AG20443 (cell line): ENCODE measurements at regions not wholly inside any gene's neighbourhood (a gene's known extent, or its start where the extent isn't known, plus 50 kb on each side); places are given as distances from the start of the nearest gene placed in this dataset.

ENCODE experiments used
- DNase-seq: peaks from one replicate; pipeline ENCODE4 v3.0.0; 2012; ENCODE audit warnings: low spot score, mixed read lengths

GRCh38 chr11:8340296-8340695 lies 76.6 kb upstream of the LMO1 start:
- no peak for DNase-seq

- no peak for DNase-seq
These were observed 75.9 kb upstream of the LMO1 start for GRCh38 chr11:8339592-8340022.

- peak; percentile 77 for DNase-seq
These were observed 74.5 kb upstream of the LMO1 start for GRCh38 chr11:8338138-8338537.

GRCh38 chr11:8337130-8337795 lies 73.6 kb upstream of the LMO1 start:
- no peak for DNase-seq

- no peak for DNase-seq
These were observed 72.9 kb upstream of the LMO1 start for GRCh38 chr11:8336356-8337129.

- DNase-seq = no peak
These were observed 72.0 kb upstream of the LMO1 start for GRCh38 chr11:8335683-8336082.

- DNase-seq = no peak
These were observed 71.5 kb upstream of the LMO1 start for GRCh38 chr11:8335186-8335585.

GRCh38 chr11:8333811-8334401 lies 70.2 kb upstream of the LMO1 start:
- DNase-seq = peak; percentile 27

GRCh38 chr11:8333376-8333775 lies 69.7 kb upstream of the LMO1 start:
- DNase-seq = no peak

- no peak for DNase-seq
These were observed 69.2 kb upstream of the LMO1 start for GRCh38 chr11:8332891-8333290.

- DNase-seq = no peak
These were observed 68.5 kb upstream of the LMO1 start for GRCh38 chr11:8332196-8332595.

GRCh38 chr11:8331767-8332166 lies 68.1 kb upstream of the LMO1 start:
- no peak for DNase-seq

- no peak for DNase-seq
These were observed 67.2 kb upstream of the LMO1 start for GRCh38 chr11:8330896-8331295.

- no peak for DNase-seq
These were observed 66.7 kb upstream of the LMO1 start for GRCh38 chr11:8330404-8330803.

GRCh38 chr11:8329847-8330361 lies 66.2 kb upstream of the LMO1 start:
- no peak for DNase-seq

GRCh38 chr11:8329336-8329735 lies 65.7 kb upstream of the LMO1 start:
- no peak for DNase-seq

- DNase-seq = peak; percentile 92
These were observed 65.2 kb upstream of the LMO1 start for GRCh38 chr11:8328848-8329330.

- no peak for DNase-seq
These were observed 64.6 kb upstream of the LMO1 start for GRCh38 chr11:8328231-8328794.

- DNase-seq = no peak
These were observed 64.1 kb upstream of the LMO1 start for GRCh38 chr11:8327761-8328192.

GRCh38 chr11:8326337-8326736 lies 62.7 kb upstream of the LMO1 start:
- no peak for DNase-seq

- no peak for DNase-seq
These were observed 62.1 kb upstream of the LMO1 start for GRCh38 chr11:8325591-8326304.
